ENCODE measurements at regions not wholly inside any gene's neighbourhood (a gene's known extent, or its start where the extent isn't known, plus 50 kb on each side); places are given as distances from the start of the nearest gene placed in this dataset.
A peak's percentile ranks its signal among the peaks of the same experiment; 100 is the strongest.

GRCh38 chr14:101367421-101368261, 193.7 kb upstream of the DIO3 start:
- no peak for DNase-seq
- TF ChIP-seq CTCF (IDR thresholded peaks at IDR 0.05) (no peak), POLR2A (IDR thresholded peaks at IDR 0.05) (no peak)
- no peak overlapping the region for H3K4me3 ChIP-seq
- no peaks in the 10 kb centered on the region for H3K4me1 ChIP-seq
- no peaks in the 10 kb centered on the region for H3K9me3 ChIP-seq
- H3K36me3 ChIP-seq, result no peaks in the 10 kb centered on the region
- H3K27ac ChIP-seq, result no peak overlapping the region
- H3K27me3 ChIP-seq, result no peaks in the 10 kb centered on the region

GRCh38 chr14:101368629-101369028, 192.7 kb upstream of the DIO3 start:
- no peak for DNase-seq
- no peaks in the 10 kb centered on the region for H3K4me1 ChIP-seq
- H3K9me3 ChIP-seq, result no peaks in the 10 kb centered on the region
- no peaks in the 10 kb centered on the region for H3K27me3 ChIP-seq
- TF ChIP-seq POLR2A (IDR thresholded peaks at IDR 0.05) (no peak), CTCF (IDR thresholded peaks at IDR 0.05) (no peak)
- no peak overlapping the region for H3K4me3 ChIP-seq
- no peaks in the 10 kb centered on the region for H3K36me3 ChIP-seq
- no peak overlapping the region for H3K27ac ChIP-seq

- Histone ChIP-seq H3K9me3 (no peaks in the 10 kb centered on the region), H3K4me1 (no peaks in the 10 kb centered on the region), H3K4me3 (no peak overlapping the region), H3K36me3 (no peaks in the 10 kb centered on the region), H3K27ac (no peak overlapping the region), H3K27me3 (no peaks in the 10 kb centered on the region)
- TF ChIP-seq CTCF (IDR thresholded peaks at IDR 0.05), result no peak
- TF ChIP-seq POLR2A (IDR thresholded peaks at IDR 0.05), result no peak
- no peak for DNase-seq
Measured at GRCh38 chr14:101369194-101369915, 191.9 kb upstream of the DIO3 start.

- H3K27me3 ChIP-seq, result no peaks in the 10 kb centered on the region
- no peak overlapping the region for H3K4me3 ChIP-seq
- no peaks in the 10 kb centered on the region for H3K9me3 ChIP-seq
- no peak for TF ChIP-seq POLR2A (IDR thresholded peaks at IDR 0.05)
- no peak for TF ChIP-seq CTCF (IDR thresholded peaks at IDR 0.05)
- no peaks in the 10 kb centered on the region for H3K4me1 ChIP-seq
- no peaks in the 10 kb centered on the region for H3K36me3 ChIP-seq
- DNase-seq, result no peak
- H3K27ac ChIP-seq, result no peak overlapping the region
Measured at GRCh38 chr14:101369916-101370592, 191.2 kb upstream of the DIO3 start.

GRCh38 chr14:101370593-101371569, 190.4 kb upstream of the DIO3 start:
- no peaks in the 10 kb centered on the region for H3K4me1 ChIP-seq
- TF ChIP-seq CTCF (IDR thresholded peaks at IDR 0.05) (no peak), POLR2A (IDR thresholded peaks at IDR 0.05) (no peak)
- no peaks in the 10 kb centered on the region for H3K9me3 ChIP-seq
- H3K27me3 ChIP-seq, result no peaks in the 10 kb centered on the region
- H3K4me3 ChIP-seq, result no peak overlapping the region
- H3K27ac ChIP-seq, result peak overlapping the region in 1 of 4 donors; percentile 35
- no peak for DNase-seq
- H3K36me3 ChIP-seq, result no peaks in the 10 kb centered on the region
